ENCODE measurements at regions not wholly inside any gene's neighbourhood (a gene's known extent, or its start where the extent isn't known, plus 50 kb on each side); places are given as distances from the start of the nearest gene placed in this dataset.
A peak's percentile ranks its signal among the peaks of the same experiment; 100 is the strongest.

- no peak for TF ChIP-seq CTCF (IDR thresholded peaks at IDR 0.05; ENCODE audit: borderline replicate concordance, insufficient read depth, low read depth, low read length)
- no peak overlapping the region for H3K4me3 ChIP-seq (ENCODE audit: low read depth, low read length)
Observed at GRCh38 chr16:66273053-66273452, 93.4 kb upstream of the CDH5 start.

GRCh38 chr16:66272461-66272860 is 94.0 kb upstream of the CDH5 start:
- TF ChIP-seq CTCF (IDR thresholded peaks at IDR 0.05; ENCODE audit: borderline replicate concordance, insufficient read depth, low read depth, low read length) = no peak
- no peak overlapping the region for H3K4me3 ChIP-seq (ENCODE audit: low read depth, low read length)

- H3K4me3 ChIP-seq (ENCODE audit: low read depth, low read length) = no peak overlapping the region
- TF ChIP-seq CTCF (IDR thresholded peaks at IDR 0.05; ENCODE audit: borderline replicate concordance, insufficient read depth, low read depth, low read length) = no peak
Observed at GRCh38 chr16:66271074-66272060, 95.1 kb upstream of the CDH5 start.

- H3K4me3 ChIP-seq (ENCODE audit: low read depth, low read length) = no peak overlapping the region
- TF ChIP-seq CTCF (IDR thresholded peaks at IDR 0.05; ENCODE audit: borderline replicate concordance, insufficient read depth, low read depth, low read length) = peak; percentile 99
Observed at GRCh38 chr16:66270333-66270927, 96.1 kb upstream of the CDH5 start.

- no peak overlapping the region for H3K4me3 ChIP-seq (ENCODE audit: low read depth, low read length)
- TF ChIP-seq CTCF (IDR thresholded peaks at IDR 0.05; ENCODE audit: borderline replicate concordance, insufficient read depth, low read depth, low read length) = no peak
Observed at GRCh38 chr16:66269617-66270332, 96.7 kb upstream of the CDH5 start.

- H3K4me3 ChIP-seq (ENCODE audit: low read depth, low read length) = no peak overlapping the region
- TF ChIP-seq CTCF (IDR thresholded peaks at IDR 0.05; ENCODE audit: borderline replicate concordance, insufficient read depth, low read depth, low read length) = no peak
Observed at GRCh38 chr16:66267292-66268014, 99.0 kb upstream of the CDH5 start.

All from GM12875 (cell line).